ENCODE measurements at regions not wholly inside any gene's neighbourhood (a gene's known extent, or its start where the extent isn't known, plus 50 kb on each side); places are given as distances from the start of the nearest gene placed in this dataset.
"Not testable (repeated sequence)": the region's sequence is repeated elsewhere in the genome, so short reads cannot be mapped to it uniquely, and the experiment has no call there.

DNA sequence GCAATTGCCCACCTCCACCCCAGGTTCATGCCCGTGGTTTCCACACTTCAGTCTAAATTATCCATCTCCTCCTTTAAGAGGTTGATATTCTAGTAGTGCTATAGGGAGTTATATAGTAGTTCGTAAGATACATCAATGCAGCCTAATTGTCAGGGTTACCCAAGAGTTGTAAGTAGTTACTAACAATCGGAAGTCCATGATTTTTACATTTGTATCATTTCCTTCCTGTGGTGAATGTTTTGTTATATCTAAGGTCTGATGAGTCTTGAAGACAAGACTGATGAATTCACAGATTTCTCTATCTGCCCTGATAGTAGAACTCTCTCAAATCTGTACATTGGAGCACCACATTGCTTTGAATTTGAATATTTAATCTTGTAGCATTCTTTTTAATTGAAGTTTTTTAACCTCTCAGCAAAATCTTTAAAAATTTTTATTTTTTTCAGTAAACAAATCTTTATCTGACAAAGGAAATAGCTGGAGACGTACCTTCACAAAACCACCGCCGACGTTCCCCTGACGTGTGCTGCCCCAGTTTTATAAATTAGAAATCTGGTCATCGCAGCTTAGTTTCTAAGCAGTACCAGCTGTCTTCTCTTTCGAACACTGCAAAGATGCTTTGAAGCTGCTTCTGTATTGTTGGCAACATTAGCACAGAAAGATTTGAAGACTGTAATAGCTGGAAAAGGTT, 264.5 kb downstream of the SOCS6 start:
- Histone ChIP-seq H3K36me3 (ENCODE audit: insufficient read depth, low read length) (no peaks in the 10 kb centered on the region), H3K9me3 (ENCODE audit: insufficient read depth, low read length, severe bottlenecking) (no peaks in the 10 kb centered on the region)
- TF ChIP-seq CTCF (IDR thresholded peaks at IDR 0.05; ENCODE audit: borderline replicate concordance, extremely low read depth, low read length, poor library complexity, severe bottlenecking) (no peak), EZH2 (IDR thresholded peaks at IDR 0.05; ENCODE audit: borderline replicate concordance, low read depth, low read length, severe bottlenecking) (no peak)

GRCh38 chr18:70536370-70537062, 247.7 kb downstream of the SOCS6 start:
- Histone ChIP-seq H2AFZ (ENCODE audit: low read depth, low read length) (no peak overlapping the region), H3K4me1 (ENCODE audit: insufficient read depth, low read length) (no peaks in the 10 kb centered on the region), H3K36me3 (ENCODE audit: insufficient read depth, low read length) (no peaks in the 10 kb centered on the region), H3K27me3 (ENCODE audit: insufficient read depth, low read length, poor library complexity) (no peaks in the 10 kb centered on the region), H4K20me1 (ENCODE audit: insufficient read depth, low read length) (no peaks in the 10 kb centered on the region), H3K9me3 (ENCODE audit: insufficient read depth, low read length, severe bottlenecking) (no peaks in the 10 kb centered on the region), H3K27ac (ENCODE audit: low read length) (no peak overlapping the region), H3K79me2 (ENCODE audit: insufficient read depth, low read length) (no peaks in the 10 kb centered on the region), H3K4me3 (ENCODE audit: low read depth in 1 of 2, low read length in 2 of 2) (no peak overlapping the region), H3K4me2 (ENCODE audit: insufficient read depth, low read length) (no peak overlapping the region), H3K9ac (ENCODE audit: low read depth, low read length) (no peak overlapping the region)
- DNase-seq: no peak
- TF ChIP-seq EZH2 (IDR thresholded peaks at IDR 0.05; ENCODE audit: borderline replicate concordance, low read depth, low read length, severe bottlenecking) (no peak), CTCF (IDR thresholded peaks at IDR 0.05; ENCODE audit: borderline replicate concordance, extremely low read depth, low read length, poor library complexity, severe bottlenecking) (no peak)
- no peak for ATAC-seq (ENCODE audit: insufficient read depth, low read depth)

More for the DNA sequence above, 264.5 kb downstream of the SOCS6 start:
- no peak overlapping the region for H3K4me3 ChIP-seq (ENCODE audit: low read depth in 1 of 2, low read length in 2 of 2)
- no peak overlapping the region for H3K4me2 ChIP-seq (ENCODE audit: insufficient read depth, low read length)
- H3K9ac ChIP-seq (ENCODE audit: low read depth, low read length): no peak overlapping the region
- no peak for ATAC-seq (ENCODE audit: insufficient read depth, low read depth)
- no peaks in the 10 kb centered on the region for H3K4me1 ChIP-seq (ENCODE audit: insufficient read depth, low read length)
- H3K27me3 ChIP-seq (ENCODE audit: insufficient read depth, low read length, poor library complexity): no peaks in the 10 kb centered on the region
- DNase-seq: no peak
- H2AFZ ChIP-seq (ENCODE audit: low read depth, low read length): no peak overlapping the region
- H3K27ac ChIP-seq (ENCODE audit: low read length): no peak overlapping the region
- no peaks in the 10 kb centered on the region for H3K79me2 ChIP-seq (ENCODE audit: insufficient read depth, low read length)
- H4K20me1 ChIP-seq (ENCODE audit: insufficient read depth, low read length): no peaks in the 10 kb centered on the region

DNA sequence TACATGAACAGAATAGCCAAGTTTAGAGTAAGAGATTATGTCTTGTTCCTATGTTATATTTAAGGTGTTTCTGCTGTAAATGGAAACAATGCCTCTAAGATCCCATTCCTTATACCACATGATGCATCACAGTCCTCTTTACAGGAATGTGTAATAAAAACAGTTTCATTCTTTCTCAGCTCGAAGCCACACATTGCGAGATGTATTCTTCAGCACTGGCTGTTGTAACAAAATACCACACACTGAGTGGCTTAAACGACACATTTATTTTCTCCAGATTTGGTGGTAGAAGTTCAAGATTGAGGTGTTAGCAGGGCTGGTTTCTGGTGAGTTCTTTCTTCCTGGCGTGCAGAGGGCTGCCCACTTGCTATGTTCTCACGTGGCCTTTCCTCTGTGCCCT, 246.2 kb downstream of the SOCS6 start:
- Histone ChIP-seq H2AFZ (ENCODE audit: low read depth, low read length) (no peak overlapping the region), H3K4me3 (ENCODE audit: low read depth in 1 of 2, low read length in 2 of 2) (no peak overlapping the region), H3K27ac (ENCODE audit: low read length) (no peak overlapping the region), H3K4me1 (ENCODE audit: insufficient read depth, low read length) (no peaks in the 10 kb centered on the region), H3K9me3 (ENCODE audit: insufficient read depth, low read length, severe bottlenecking) (no peaks in the 10 kb centered on the region), H3K79me2 (ENCODE audit: insufficient read depth, low read length) (no peaks in the 10 kb centered on the region), H4K20me1 (ENCODE audit: insufficient read depth, low read length) (no peaks in the 10 kb centered on the region), H3K27me3 (ENCODE audit: insufficient read depth, low read length, poor library complexity) (no peaks in the 10 kb centered on the region), H3K4me2 (ENCODE audit: insufficient read depth, low read length) (no peak overlapping the region), H3K9ac (ENCODE audit: low read depth, low read length) (no peak overlapping the region), H3K36me3 (ENCODE audit: insufficient read depth, low read length) (no peaks in the 10 kb centered on the region)
- ATAC-seq (ENCODE audit: insufficient read depth, low read depth): no peak
- no peak for DNase-seq
- TF ChIP-seq CTCF (IDR thresholded peaks at IDR 0.05; ENCODE audit: borderline replicate concordance, extremely low read depth, low read length, poor library complexity, severe bottlenecking): no peak
- TF ChIP-seq EZH2 (IDR thresholded peaks at IDR 0.05; ENCODE audit: borderline replicate concordance, low read depth, low read length, severe bottlenecking): no peak

DNA sequence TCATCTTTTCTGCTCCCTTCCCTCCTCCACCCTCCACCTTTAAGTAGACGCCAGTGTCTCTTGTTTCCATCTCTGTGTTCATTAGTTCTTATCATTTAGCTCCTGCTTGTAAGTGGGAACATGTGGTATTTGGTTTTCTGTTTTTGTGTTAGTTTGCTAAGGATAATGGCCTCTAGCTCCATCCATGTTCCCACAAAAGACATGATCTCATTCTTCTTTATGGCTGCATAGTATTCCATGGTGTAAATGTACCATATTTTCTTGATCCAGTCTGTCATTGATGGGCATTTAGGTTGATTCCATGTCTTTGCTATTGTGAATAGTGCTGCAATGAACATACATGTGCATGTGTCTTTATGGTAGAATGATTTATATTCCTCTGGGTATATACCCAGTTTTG, 236.5 kb downstream of the SOCS6 start:
- not testable (repeated sequence) for H4K20me1 ChIP-seq (ENCODE audit: insufficient read depth, low read length); H3K9me3 ChIP-seq (ENCODE audit: insufficient read depth, low read length, severe bottlenecking); H3K4me3 ChIP-seq (ENCODE audit: low read depth in 1 of 2, low read length in 2 of 2); H2AFZ ChIP-seq (ENCODE audit: low read depth, low read length); H3K79me2 ChIP-seq (ENCODE audit: insufficient read depth, low read length); H3K4me2 ChIP-seq (ENCODE audit: insufficient read depth, low read length); H3K4me1 ChIP-seq (ENCODE audit: insufficient read depth, low read length); H3K9ac ChIP-seq (ENCODE audit: low read depth, low read length); H3K27me3 ChIP-seq (ENCODE audit: insufficient read depth, low read length, poor library complexity); H3K27ac ChIP-seq (ENCODE audit: low read length); H3K36me3 ChIP-seq (ENCODE audit: insufficient read depth, low read length); DNase-seq; ATAC-seq (ENCODE audit: insufficient read depth, low read depth)
